A549 (cell line): ENCODE measurements at regions not wholly inside any gene's neighbourhood (a gene's known extent, or its start where the extent isn't known, plus 50 kb on each side); places are given as distances from the start of the nearest gene placed in this dataset.

Source experiments
- ATAC-seq, 2 experiments: fragments of 200-7000 bp in 1 of 2; fragments of >200 bp in 1 of 2; cut with Nextera tagmentation in 1 of 2; cut with Tn5 transposase in 1 of 2; 3 replicates each; pipeline versions ENCODE4 v1.8.0 to v1.9.1; 2018 to 2020; ENCODE audit warnings: mild to moderate bottlenecking in 1 of 2, moderate library complexity in 1 of 2
- CTCF ChIA-PET: fragments of 300-600 bp; sonication (Branson Sonifier 250); formaldehyde crosslinking; extraction: SDS; loops from one replicate; lab custom pipeline; 2021; ENCODE audit warnings: antibody characterized with exemption, inconsistent platforms; lab: Yijun Ruan, JAX
- POLR2A ChIA-PET: fragments of 350-600 bp; formaldehyde crosslinking; extraction: SDS; loops from one replicate; lab custom pipeline; 2021; ENCODE audit warnings: antibody characterized with exemption, inconsistent platforms; lab: Yijun Ruan, JAX
- DNase-seq, 2 experiments: peaks; one replicate each; pipeline versions ENCODE4 v3.0.0 to v3.0.0-alpha.2; 2011 to 2016; ENCODE audit warnings: low read depth in 1 of 2, low spot score in 1 of 2
- FAIRE-seq: peaks from 2 replicates; lab custom pipeline; 2011; peaks lifted over from hg19 to GRCh38; lab: Jason Lieb, UNC
- H3K27ac ChIP-seq, 2 experiments: fragments of >200 bp; sonication (Bioruptor Twin); formaldehyde crosslinking; 3 replicates each; pipeline ENCODE4 v1.5.1; 2016 to 2017
- H3K4me1 ChIP-seq: fragments of >200 bp; sonication (Bioruptor Twin); formaldehyde crosslinking; 3 replicates; pipeline ENCODE4 v1.6.1; 2016
- H3K4me2 ChIP-seq: fragments of >200 bp; sonication (Bioruptor Twin); formaldehyde crosslinking; 3 replicates; pipeline ENCODE4 v1.6.1; 2016
- H3K4me3 ChIP-seq: fragments of >200 bp; sonication (Bioruptor Twin); formaldehyde crosslinking; 3 replicates; pipeline ENCODE4 v1.5.1; 2016
- H3K9me3 ChIP-seq: fragments of >200 bp; sonication (Bioruptor Twin); formaldehyde crosslinking; 3 replicates; pipeline ENCODE4 v1.6.1; 2016
- ATOH8 ChIP-seq: fragments of 250-450 bp; sonication (Bioruptor Pico); IDR thresholded peaks from 2 replicates; pipeline ENCODE4 v1.5.0; 2020; ENCODE audit warnings: low read depth, mild to moderate bottlenecking, moderate library complexity
- BHLHE40 ChIP-seq: IDR thresholded peaks from 2 replicates; pipeline ENCODE4 v1.6.1; 2012; ENCODE audit warnings: low read depth, low read length, inconsistent platforms
- CEBPB ChIP-seq, 2 experiments: fragments of >200 bp in 1 of 2; sonication (Bioruptor Twin) in 1 of 2; formaldehyde crosslinking in 1 of 2; IDR thresholded peaks; 2 replicates each; pipeline ENCODE4 v1.6.1; 2012 to 2016
- CHD2 ChIP-seq: fragments of 150-350 bp; IDR thresholded peaks from 2 replicates; pipeline ENCODE4 v1.6.1; 2014; ENCODE audit warnings: low read length; ENCODE audit not compliant: partially characterized antibody
- CTCF ChIP-seq: fragments of >200 bp; sonication (Bioruptor Twin); formaldehyde crosslinking; IDR thresholded peaks from 3 replicates; pipeline ENCODE4 v1.5.1; 2016
- EHMT2 ChIP-seq: fragments of 200-600 bp; sonication (generic); IDR thresholded peaks from 2 replicates; pipeline ENCODE4 v1.6.1; 2016; ENCODE audit warnings: antibody characterized with exemption, low read depth, mild to moderate bottlenecking, moderate library complexity
- ELK1 ChIP-seq: fragments of 150-350 bp; IDR thresholded peaks from 2 replicates; pipeline ENCODE4 v1.6.1; 2014; ENCODE audit warnings: low read depth, mild to moderate bottlenecking, low read length
- EP300 ChIP-seq, 2 experiments: fragments of >200 bp; sonication (Bioruptor Twin); formaldehyde crosslinking; IDR thresholded peaks; 2 replicates in 1 of 2; 3 replicates in 1 of 2; pipeline ENCODE4 v1.6.1; 2016 to 2017
- FOSB ChIP-seq: fragments of 250-450 bp; sonication (Bioruptor Pico); IDR thresholded peaks from 2 replicates; pipeline ENCODE4 v1.5.0; 2020; ENCODE audit warnings: mild to moderate bottlenecking, moderate library complexity
- FOXS1 ChIP-seq: fragments of 250-450 bp; sonication (Bioruptor Pico); IDR thresholded peaks from 2 replicates; pipeline ENCODE4 v1.5.0; 2020; ENCODE audit warnings: mild to moderate bottlenecking, moderate library complexity
- GATA3 ChIP-seq: IDR thresholded peaks from 2 replicates; pipeline ENCODE4 v1.6.1; 2012; ENCODE audit warnings: borderline replicate concordance
- HES2 ChIP-seq: fragments of >200 bp; sonication (Bioruptor Twin); formaldehyde crosslinking; IDR thresholded peaks from 2 replicates; pipeline ENCODE4 v1.6.1; 2016
- JUNB ChIP-seq: fragments of >200 bp; sonication (Bioruptor Twin); formaldehyde crosslinking; IDR thresholded peaks from 2 replicates; pipeline ENCODE4 v1.6.1; 2016
- MAX ChIP-seq: IDR thresholded peaks from 2 replicates; pipeline ENCODE4 v1.6.1; 2012
- MYC ChIP-seq: IDR thresholded peaks from 2 replicates; pipeline ENCODE4 v1.6.1; 2012; ENCODE audit warnings: mild to moderate bottlenecking, inconsistent platforms, low read length, improper control_type of control experiment, borderline replicate concordance
- NFE2L2 ChIP-seq: fragments of 150-350 bp; conservative IDR thresholded peaks from 2 replicates; pipeline ENCODE4 v1.6.1; 2014; ENCODE audit warnings: low read length
- NPAS2 ChIP-seq: fragments of 250-450 bp; sonication (Bioruptor Pico); IDR thresholded peaks from 2 replicates; pipeline ENCODE4 v1.8.0; 2022; ENCODE audit warnings: mild to moderate bottlenecking, moderate library complexity, borderline replicate concordance
- POLR2AphosphoS2 ChIP-seq: conservative IDR thresholded peaks from 2 replicates; pipeline ENCODE4 v1.6.1; 2012; ENCODE audit warnings: low read length, improper control_type of control experiment, inconsistent platforms
- RAD21 ChIP-seq, 2 experiments: fragments of >200 bp in 1 of 2; sonication (Bioruptor Twin) in 1 of 2; formaldehyde crosslinking in 1 of 2; IDR thresholded peaks in 1 of 2; conservative IDR thresholded peaks in 1 of 2; 2 replicates in 1 of 2; 3 replicates in 1 of 2; pipeline ENCODE4 v1.6.1; 2012 to 2018; ENCODE audit warnings: inconsistent platforms in 1 of 2
- SMC3 ChIP-seq: fragments of >200 bp; sonication (Bioruptor Twin); formaldehyde crosslinking; IDR thresholded peaks from 3 replicates; pipeline ENCODE4 v1.6.1; 2018; ENCODE audit warnings: inconsistent platforms
- ZFP36 ChIP-seq: fragments of 450-650 bp; IDR thresholded peaks from 2 replicates; pipeline ENCODE4 v1.6.1; 2014; ENCODE audit warnings: borderline replicate concordance; ENCODE audit not compliant: partially characterized antibody
- ZNF302 ChIP-seq: fragments of 250-450 bp; sonication (Bioruptor Pico); IDR thresholded peaks from 2 replicates; pipeline ENCODE4 v1.9.0; 2021; ENCODE audit warnings: inconsistent platforms, mild to moderate bottlenecking, moderate library complexity
- WGBS: methylation state at CpG from one replicate; pipeline ENCODE4 v1.1.6; 2017; ENCODE audit errors: missing lambda C conversion rate; 5-methylcytosine and 5-hydroxymethylcytosine counted together
- TF ChIP-seq, protein P1 (sequence below): fragments of 250-450 bp; sonication (Bioruptor Pico); IDR thresholded peaks from 2 replicates; pipeline ENCODE4 v1.5.0; 2021; ENCODE audit warnings: mild to moderate bottlenecking, moderate library complexity, borderline replicate concordance

DNA sequence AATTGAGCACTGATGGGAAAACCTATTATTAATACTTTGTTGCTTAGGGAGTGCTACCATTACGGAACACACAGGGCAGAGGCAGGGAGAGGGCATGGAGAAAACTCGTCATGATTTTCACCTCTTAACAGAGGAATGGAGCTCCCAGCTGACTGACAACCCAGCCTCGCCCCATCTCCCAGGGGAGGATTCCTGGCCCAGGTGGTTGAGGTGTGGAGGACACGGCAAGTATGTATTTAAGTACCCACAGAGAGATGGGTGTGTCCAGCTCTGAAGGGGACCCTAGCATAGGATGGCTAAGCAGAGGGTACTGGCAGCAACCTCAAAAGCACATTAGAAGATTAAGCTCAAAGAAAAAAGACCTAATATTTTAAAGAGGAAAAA lies 261.9 kb upstream of the MOCS1 start:
- ATAC-seq: no peak
- no peak for TF ChIP-seq BHLHE40
- TF ChIP-seq, all 56 proteins: peak for 0
- DNase-seq (no peak), FAIRE-seq (no peak)
- 5% methylated on average over 3 of the region's 4 CpGs for WGBS
- Histone ChIP-seq H3K9me3 (no peaks in the 10 kb centered on the region), H3K4me1 (no peaks in the 10 kb centered on the region), H3K27ac (no peak overlapping the region), H3K4me2 (no peak overlapping the region), H3K4me3 (no peak overlapping the region)
- ChIA-PET POLR2A (no interaction called here), CTCF (interaction anchor here (0.7 kb wide), 1 partner anchor 305 kb away, joined by 3 read pairs; no protein-coding TSS in a partner anchor)

DNA sequence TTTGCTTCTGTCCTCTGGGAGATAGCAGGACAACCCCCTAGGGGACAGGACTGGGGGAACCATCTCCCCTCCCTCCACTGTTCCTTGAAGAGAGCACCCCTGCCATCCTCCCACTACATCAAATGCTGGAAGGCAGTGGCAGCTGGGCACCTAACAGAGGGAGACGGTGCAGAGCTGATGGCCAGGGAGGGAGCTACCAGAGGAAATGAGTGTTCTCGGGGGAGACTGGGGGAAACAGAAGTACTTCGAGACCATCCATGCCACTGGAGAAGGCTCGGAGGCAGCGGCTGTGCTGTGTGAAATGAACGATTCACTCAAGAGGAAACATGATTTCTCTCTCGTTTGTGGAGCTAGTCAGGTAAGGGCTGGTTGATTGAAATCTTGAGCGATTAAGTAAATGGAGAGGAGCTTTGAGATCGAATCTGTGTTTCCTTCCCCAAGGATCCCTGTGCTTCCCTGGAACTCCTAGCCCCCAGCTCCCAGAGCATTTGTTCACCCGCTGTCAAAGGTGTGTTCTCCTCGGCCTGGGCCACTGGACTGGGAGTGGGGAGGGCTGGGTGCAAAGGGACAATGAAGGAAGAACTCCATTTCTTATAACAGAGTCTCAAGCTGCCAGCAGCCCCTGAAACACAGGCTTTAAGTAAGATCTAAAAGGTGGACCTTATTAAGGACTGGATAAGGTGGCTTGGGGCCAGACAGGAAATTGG lies 261.3 kb upstream of the MOCS1 start:
- POLR2A ChIA-PET: no interaction called here
- ATAC-seq (no peak), FAIRE-seq (no peak), DNase-seq (no peak)
- CTCF ChIA-PET: interaction anchor here (0.7 kb wide), 1 partner anchor 305 kb away, joined by 3 read pairs; no protein-coding TSS in a partner anchor
- Histone ChIP-seq H3K4me3 (no peak overlapping the region), H3K4me1 (no peaks in the 10 kb centered on the region), H3K27ac (no peak overlapping the region), H3K9me3 (no peaks in the 10 kb centered on the region), H3K4me2 (no peak overlapping the region)
- no peak for TF ChIP-seq MAX
- TF ChIP-seq CTCF: no peak
- no peak for TF ChIP-seq BHLHE40
- no peak for TF ChIP-seq EP300 (IDR thresholded peaks at IDR 0.05)
- TF ChIP-seq ATOH8: no peak
- TF ChIP-seq ELK1: no peak
- TF ChIP-seq NPAS2 (CRISPR knock-in tag): no peak
- TF ChIP-seq CEBPB (IDR thresholded peaks at IDR 0.05): no peak
- TF ChIP-seq ZNF302 (CRISPR knock-in tag): no peak
- WGBS: 13% methylated on average over 10 of the region's 11 CpGs

GRCh38 chr6:40194447-40195170 lies 260.3 kb upstream of the MOCS1 start:
- H3K9me3 ChIP-seq: no peaks in the 10 kb centered on the region
- H3K4me2 ChIP-seq: no peak overlapping the region
- no peak for FAIRE-seq
- no peak overlapping the region for H3K4me3 ChIP-seq
- no peak for ATAC-seq
- WGBS: 4% methylated on average over 3 of the region's 3 CpGs
- ChIA-PET POLR2A (no interaction called here), CTCF (no interaction called here)
- TF ChIP-seq HES2 (no peak), ZFP36 (no peak), EHMT2 (no peak), NPAS2 (CRISPR knock-in tag) (no peak), SMC3 (no peak), RAD21 (conservative IDR thresholded peaks at IDR 0.05 in 1 of 2, IDR thresholded peaks at IDR 0.05 in 1 of 2) (no peak), MYC (no peak), FOSB (CRISPR knock-in tag) (no peak), JUNB (no peak), CTCF (no peak), CHD2 (no peak), POLR2AphosphoS2 (no peak), FOXS1 (CRISPR knock-in tag) (no peak), NFE2L2 (no peak), GATA3 (no peak)
- TF ChIP-seq, protein P1, sequence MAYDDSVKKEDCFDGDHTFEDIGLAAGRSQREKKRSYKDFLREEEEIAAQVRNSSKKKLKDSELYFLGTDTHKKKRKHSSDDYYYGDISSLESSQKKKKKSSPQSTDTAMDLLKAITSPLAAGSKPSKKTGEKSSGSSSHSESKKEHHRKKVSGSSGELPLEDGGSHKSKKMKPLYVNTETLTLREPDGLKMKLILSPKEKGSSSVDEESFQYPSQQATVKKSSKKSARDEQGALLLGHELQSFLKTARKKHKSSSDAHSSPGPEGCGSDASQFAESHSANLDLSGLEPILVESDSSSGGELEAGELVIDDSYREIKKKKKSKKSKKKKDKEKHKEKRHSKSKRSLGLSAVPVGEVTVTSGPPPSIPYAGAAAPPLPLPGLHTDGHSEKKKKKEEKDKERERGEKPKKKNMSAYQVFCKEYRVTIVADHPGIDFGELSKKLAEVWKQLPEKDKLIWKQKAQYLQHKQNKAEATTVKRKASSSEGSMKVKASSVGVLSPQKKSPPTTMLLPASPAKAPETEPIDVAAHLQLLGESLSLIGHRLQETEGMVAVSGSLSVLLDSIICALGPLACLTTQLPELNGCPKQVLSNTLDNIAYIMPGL (CRISPR knock-in tag): no peak
- no peak for DNase-seq
- no peak overlapping the region for H3K27ac ChIP-seq
- no peaks in the 10 kb centered on the region for H3K4me1 ChIP-seq
